ENCODE measurements at regions not wholly inside any gene's neighbourhood (a gene's known extent, or its start where the extent isn't known, plus 50 kb on each side); places are given as distances from the start of the nearest gene placed in this dataset.

DNA sequence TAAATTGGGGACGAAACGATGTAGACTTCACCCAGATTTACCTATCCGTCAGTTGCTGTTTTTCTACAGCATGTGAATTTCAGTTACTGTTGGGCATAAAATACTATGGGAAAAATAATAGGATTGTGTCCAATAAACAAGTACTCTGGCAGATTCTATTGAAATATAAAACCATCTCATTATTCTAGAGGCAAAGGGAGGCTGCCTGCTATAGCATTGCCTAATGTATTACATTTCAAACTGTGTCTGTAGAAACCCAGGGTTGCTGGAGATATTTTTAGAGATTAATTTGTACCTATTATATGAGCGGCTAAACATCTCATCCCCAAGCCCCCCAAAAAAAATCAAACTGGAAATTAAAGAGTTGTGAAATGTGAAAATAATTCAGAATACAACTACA lies 159.6 kb upstream of the IL12A start:
- no peak for DNase-seq

DNA sequence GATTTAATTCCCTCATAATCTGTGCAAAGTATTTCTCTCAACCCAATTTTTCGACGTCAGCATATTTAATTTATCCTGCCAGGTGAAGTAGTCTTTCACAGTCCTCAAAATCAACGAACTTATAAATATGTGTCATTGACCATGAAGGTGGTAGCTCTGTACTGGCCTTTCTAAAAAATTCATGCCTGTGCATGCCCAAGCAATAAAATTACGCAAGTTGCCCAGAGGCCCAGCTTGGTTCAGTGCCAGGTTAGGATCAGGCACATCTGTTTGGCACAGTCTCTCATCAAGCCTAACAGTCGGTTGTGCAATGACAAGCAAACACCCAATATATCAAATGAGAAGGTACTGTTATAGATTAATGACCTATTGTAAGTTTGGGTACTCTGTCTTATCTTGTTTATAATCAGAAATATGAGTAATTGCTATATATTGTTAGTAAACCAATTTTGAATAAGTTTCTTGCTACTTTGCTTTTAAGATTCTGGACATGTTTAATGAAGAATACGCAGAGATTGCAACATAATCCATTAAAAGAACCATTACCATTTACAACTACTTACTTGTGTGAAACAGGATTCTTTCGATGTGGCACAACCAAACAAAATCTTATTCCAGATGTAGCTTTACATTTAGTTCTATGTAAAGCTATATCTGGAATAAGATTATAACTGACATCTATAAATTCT lies 159.0 kb upstream of the IL12A start:
- no peak for DNase-seq

DNA sequence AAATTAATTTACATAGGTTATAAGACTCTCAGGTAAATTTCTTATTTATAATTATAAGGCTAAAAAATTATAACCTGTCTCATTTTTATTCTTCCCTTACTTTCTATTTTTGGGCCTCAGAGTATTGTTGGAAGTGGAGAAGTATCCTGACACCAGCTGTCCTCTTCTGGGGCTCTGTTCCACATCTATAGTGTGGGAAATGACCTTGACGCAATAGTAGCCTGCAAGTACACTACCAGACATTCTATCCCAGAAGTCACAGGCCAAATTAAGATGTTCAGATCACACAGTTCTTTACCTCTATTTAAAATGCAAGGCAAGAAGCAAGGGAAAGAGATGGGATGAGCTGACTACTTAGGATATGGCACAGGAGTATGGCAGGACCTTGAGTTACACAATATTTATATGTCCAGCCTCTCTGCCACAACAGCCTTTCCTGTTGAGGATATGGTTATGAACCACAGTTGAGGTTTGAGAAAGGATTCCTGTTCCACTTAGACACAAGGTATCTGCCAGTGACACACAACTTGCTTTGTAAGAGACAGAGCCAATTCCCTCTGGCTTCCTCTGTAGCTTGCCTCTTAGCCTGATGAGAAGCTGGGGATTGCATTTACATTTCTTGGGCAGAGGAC lies 158.0 kb upstream of the IL12A start:
- DNase-seq = no peak

DNA sequence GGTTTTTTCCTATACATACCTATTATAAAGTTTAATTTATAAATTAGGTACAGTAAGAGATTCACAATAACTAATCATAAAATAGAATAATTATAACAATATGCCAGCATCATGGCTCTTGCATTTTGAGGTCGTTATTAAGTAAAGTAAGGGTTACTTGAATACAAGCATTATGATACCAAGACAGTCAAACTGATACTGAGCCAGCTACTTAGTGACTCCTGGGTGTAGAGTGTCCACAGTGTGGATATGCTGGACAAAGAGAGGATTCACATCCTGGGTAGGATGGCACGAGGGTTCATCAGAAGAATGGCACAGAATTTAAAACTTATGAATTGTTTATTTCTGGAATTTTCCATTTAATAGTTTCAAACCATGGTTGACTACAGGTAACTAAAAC lies 157.2 kb upstream of the IL12A start:
- no peak for DNase-seq

DNA sequence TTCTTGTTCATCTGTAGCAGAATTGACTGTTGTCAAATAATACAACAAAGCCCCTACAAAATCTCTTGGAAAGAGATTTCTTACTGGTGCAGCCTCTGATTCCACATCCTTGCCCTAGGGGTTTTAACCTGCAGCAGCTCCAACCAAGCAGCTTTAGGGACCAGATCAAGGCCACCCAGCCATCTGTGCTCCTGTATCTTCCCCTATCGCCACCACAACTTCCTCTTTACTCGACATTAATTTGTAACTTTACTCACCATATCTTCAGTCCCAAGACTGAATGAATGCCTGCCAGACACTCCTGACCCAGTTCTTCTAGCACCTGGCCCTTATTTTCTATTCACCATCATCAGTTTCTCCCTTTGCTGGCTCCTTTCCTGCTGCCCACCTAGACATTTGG lies 156.6 kb upstream of the IL12A start:
- no peak for DNase-seq

DNA sequence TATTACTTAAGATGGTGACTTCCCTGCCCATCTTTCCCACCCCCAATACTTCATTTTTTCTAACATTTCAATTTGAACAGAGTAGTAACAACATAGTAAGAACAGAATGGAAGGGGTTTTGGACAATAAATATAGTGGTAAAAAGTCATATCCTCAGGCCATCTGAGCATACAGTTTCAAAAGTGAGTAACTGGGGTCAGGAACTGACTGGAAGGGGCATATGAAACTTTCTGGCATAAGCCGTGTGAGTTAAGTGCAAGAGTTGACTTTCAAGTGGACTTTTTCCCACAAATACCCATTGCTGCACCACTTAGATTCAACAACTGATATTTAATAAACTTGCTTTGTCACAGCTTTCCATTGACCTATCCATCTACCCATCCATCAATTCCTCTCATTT lies 153.5 kb upstream of the IL12A start:
- no peak for DNase-seq

DNA sequence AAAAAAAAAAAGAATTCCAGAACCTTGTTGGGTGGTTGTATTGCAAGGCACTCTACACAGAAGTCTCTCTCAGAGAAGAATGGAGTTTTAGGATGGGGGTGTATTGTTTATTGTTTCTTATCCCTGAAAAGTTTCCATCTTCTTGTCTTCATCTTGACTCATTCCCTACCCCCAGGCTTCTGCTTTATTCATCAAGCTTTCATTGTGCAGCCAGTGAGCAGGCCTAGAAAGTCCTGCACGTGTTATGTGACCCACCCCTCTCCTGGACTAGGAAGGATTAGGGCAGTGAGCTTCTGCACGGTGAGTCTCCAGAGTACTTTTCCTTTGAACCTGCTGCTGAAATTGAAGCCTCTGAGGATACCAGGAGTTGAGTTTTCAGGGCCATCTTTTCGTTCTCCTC lies 150.9 kb upstream of the IL12A start:
- no peak for DNase-seq

DNA sequence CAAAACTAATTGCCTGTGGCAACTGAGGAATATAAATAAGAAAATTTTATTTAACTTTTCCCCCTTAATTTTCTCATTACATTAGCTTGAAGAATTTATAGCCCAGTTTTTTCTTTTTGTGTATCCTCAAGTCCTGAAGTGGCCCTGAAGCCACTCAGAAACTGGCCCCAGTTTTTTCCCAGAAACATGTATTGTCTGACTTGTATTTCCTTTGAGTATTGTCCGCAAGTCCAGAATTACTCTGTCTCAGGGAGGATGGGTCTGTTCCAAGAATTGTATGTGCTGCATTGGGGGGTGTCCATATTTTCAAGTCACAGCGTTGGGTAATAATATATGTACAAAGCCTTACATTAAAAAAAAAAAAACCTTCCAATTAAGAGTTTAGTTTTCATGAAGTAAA lies 149.7 kb upstream of the IL12A start:
- DNase-seq = no peak

DNA sequence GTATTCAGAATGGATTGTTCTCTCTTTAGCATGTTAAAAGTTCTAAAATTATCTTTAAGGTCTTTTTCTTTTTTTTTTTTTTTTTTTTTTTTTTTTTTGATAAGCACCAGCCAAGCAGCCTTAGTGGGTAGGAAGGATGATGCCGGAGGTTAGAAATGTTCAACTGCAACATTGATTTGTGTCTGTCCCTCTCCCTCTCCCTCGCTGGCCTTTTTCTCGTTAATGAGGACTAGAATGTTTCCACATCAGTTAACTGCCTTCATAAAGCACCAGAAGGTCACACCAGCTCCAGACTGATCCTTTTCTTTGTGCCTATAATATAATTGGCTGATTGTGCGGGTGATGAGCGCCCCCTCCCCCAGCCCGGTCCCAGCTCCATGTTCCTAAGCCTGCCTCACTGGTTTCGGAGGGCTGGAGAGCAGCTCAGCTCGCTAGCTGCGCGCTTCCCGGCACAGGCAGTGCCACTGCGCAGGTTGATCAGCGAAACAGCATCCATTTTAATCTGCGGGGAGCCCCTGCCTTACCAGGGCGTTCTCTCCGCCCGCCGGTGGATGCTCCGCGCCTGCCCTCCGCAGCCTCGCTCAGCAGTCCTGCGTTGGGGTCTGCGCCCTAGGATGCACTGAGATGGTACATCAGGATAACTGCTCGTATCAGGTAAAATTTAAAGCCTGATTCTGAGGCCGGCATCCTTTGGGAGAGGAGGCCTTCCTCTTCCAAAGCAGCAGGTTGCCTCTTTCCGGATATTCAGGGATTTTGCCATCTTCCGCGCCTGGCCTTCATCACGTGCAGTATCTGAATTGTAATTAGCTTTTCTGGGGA lies 148.9 kb upstream of the IL12A start, which contains the start of gene SCHIP1:
SCHIP1 (plus strand) TSS at position 301 of the 819 bp plus-strand sequence.
- no peak for DNase-seq

DNA sequence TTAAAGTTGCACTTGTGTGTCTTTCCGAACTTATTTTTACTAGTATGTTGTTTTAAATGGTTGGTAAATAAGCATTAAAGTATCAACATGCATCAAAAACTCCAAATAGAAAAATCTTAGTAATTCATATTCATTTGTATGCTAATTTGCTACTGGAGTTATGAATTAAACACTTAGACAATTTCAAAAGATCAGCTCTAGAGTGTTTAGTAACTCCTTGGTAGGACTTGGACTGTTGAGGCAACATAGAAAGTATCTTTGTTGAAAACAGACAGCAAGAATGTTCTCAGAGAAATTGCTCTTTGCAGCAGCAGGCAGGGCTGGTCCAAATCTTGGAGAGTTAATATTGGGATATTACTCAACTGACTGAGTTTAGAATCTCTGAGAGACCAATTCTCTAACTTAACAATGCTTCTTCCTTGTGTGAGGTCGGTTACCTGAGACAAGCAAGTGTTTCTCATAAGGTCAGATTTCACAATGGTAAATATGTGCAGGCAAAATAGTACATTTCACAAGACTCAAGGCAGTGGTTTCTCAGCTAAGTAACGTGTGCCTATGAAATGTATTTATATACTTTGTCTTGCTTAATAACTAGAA lies 147.8 kb upstream of the IL12A start:
- no peak for DNase-seq

DNA sequence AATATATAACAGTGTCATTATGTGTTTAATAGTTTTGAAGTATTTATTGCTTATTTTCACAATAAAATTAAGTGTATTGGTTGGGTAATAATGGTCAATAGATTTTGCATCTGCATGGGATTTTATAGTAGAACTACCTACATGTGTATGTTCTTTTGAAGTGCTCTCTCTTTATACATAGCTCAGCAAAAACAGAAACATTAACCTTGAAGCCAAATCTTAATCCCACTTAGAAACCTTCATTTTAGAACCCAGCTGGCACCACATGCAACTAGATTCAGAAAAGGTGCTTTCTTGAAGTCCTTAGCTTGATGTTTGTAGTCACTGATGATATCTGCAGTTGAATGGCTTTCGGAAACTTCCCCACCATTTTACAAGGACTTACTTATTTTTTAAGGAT lies 146.9 kb upstream of the IL12A start:
- DNase-seq = no peak

DNA sequence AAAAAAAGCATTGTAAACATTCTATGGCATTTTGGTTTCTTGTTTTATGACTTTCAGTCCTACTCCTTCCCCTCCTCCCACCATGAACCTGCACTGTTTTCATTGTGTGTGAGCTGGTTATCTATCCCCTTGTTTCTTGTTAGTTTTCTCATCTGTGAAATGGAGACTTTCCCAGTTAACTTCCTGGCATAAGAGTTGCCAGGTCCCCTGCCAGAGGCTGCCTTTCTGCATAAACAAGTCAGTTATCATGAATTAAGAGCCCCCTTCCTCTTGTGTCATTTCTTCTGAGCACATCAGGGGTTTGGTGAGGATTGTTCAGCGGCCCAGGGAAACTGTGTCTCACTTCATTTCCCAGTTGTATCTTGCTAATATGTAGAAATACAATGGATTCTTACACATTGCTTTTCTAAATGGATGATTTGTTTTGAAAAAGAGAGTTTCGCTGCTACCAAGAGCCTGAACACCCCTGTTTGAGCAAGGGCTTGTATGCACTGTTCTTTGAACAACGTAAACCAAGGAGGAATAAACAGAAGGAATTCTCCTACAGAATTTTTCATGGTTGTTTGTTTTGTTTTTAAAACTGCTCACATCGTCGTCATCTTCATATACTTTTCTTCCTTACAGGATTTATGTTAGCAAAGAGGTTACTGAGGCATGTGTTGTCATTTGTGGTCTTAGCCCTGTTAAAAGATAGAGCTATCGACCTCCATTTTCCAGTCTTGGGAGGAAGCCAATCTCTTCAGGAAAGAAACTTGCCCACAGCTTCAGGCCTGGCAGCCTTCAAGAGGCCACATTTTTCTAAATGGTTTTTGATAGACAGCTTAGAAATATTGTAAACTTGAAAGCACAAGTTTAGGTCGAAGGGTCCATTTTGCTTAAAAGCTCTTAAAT lies 144.6 kb upstream of the IL12A start:
- peak; percentile 35 for DNase-seq

DNA sequence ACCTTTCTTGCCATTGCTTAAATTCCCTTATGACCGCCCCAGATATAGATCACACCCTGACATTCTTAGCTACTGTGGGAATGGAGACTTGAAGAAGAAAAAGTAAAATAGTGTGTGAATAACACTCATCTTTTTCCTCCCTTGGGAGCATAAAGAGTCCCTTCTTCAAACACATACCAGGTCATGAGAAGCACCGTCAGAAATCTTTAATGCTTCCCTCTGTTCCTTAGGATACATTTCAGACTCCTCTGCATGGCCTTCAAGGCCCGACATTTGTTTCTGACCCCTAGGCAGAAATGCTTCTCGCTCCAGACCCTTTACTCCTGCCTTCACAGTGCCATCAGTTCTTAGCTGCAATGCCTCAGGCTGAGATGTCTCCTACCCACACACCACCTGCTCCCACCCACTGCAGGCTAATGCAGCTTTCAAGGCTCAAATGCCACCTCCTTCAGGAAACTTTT lies 143.8 kb upstream of the IL12A start:
- DNase-seq = peak; percentile 59

DNA sequence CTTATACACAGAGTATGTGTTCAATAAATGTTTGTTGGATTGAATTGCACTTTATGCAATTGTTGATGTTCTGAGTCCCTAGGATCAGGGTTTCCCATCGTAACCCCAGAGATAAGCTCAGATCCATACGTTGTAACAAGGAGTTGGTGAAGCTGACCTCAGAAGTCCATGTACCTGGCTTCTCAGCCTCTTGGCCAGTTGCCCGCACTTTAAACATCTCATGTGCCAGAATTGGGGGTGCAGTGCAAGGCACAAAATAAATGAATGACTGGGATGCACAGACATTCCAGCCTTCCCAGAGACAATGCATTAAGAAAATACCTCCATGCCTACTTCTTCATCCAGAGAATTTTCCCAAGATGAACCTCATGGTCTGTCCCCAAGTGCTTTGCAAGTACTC lies 142.9 kb upstream of the IL12A start:
- no peak for DNase-seq

DNA sequence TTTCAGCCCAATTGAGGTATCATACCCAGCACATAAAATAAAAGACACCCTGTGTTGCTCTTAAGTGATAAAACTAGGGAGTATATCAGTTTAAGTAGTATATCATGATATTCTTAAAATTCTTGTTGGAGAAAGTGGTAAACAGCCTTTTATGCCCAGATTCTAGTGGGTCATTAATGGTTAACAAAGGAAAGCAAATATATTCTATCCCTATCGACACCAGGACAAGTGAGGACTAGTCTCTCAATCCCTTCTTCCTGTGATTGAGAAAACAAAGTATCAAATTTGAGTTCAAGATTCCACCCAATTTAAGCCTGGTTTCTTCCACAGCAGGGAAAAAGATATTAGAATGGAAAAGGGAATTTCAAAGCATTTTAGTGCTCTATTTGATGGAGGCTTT lies 142.4 kb upstream of the IL12A start:
- no peak for DNase-seq

DNA sequence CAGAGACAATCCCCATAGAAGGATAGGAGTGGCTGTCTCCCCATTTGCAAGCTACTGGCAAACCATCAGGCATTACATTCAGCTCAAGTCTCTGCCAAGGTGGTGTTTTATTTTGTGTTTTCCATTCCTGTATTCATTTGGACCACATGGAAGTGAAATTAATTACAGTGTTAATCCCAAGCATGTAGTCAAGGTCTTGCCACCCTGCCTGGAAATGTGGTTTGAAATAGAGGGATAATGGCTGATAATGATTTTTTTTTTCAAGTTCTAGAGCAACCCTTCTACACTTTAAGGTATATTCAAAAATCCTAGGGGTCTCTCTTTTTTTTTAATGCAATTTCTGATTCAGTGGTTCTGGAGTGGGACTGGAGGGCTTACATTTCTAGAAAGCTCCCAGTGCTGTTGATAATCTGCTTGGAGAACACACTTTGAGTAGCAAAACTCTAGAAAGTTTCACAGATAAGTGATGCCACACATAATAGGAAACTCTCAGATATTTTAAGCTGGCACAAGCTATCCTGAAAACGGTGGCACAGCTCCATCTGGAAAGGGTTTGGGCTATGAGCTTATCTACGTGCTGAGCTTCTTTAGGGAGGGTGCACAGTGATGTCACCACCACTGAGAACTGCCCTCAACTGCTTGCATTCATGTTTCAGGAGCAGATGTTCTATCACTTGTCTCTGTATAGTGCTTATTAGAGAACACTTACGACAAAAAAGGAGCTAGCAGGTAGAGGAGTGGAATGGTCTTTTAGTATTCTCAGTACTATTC lies 140.1 kb upstream of the IL12A start:
- no peak for DNase-seq

DNA sequence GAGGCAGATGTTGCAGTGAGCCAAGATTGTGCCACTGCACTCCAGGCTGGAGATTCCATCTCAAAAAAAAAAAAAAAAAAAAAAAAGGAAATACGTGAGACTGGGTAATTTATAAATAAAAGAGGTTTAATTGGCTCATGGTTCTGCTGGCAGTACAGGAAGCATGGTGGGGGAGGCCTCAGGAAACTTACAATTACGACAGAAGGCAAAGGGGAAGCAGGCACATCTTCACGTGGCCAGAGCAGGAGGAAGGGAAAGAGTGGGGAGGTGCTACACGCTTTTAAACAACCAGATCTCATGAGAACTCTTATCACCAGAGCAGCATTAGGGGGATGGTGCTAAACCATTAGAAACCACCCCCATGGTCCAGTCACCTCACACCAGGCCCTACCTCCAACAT lies 138.2 kb upstream of the IL12A start:
- no peak for DNase-seq

DNA sequence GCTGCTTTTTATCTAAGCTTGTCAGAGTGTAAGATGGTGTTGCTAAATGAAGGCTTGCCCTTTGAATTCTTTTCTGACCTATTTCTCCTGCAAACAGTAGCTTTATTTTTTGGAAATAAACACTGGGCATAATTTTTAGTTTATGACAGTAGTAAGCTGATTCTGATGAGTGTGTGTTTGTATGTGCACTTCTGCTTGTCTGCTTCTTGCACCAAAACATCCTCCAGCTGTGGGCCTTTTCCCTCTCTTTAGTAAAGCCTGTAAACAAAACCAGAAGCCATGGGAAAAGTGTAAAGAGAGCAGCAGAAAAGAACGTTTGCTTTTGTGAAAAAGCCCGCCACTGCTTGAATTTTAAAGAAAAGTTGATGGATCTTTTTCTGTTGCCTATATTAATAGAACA lies 136.4 kb upstream of the IL12A start:
- no peak for DNase-seq

DNA sequence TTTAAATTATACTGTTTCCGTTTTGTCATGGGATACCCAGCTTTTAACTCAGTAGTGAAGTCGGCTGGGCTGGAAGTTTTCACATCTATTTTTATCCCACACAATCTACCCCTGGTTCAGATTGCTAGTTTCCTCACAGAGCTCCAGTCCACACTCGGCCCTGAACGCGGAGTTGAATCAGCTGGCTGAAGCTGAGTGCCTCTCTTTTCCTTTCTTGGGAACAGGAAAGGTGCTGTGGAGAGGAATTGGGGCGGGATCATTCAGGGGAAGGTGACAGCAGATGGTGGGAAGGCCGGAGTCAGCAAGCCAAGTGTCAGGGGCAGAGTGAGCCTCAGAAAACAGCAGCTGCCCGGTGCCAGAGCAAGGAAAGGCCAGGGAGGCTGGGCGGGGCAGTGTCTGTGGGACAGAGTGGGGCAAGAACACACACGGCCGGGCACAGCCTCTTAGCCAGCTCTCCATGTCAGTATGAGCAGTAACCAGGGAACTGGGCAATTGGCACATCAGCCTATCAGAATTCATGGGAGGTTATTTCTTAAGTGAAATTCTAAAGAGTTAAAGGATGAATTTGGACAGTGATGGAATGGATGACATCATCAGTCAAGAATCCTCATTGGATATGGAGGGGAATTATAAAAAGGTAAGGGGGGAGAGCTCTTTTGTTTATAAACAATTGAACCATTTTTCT lies 135.7 kb upstream of the IL12A start:
- peak; percentile 62 for DNase-seq

DNA sequence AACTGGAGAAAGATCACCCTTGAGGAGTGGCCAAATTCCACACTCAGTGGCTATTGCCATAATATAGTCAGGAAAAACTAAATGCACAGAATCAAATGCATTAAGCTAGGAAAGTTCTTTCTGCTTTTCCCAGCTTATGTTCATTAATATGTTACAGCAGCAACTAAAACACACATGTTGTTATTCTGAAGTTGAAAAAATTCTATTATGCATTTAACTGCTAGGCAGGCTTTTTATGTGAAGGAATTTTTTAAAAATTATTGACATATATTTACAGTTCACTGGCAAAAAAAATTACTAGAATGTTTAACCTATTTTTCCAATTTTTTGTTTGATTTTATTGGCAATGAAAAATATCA lies 135.2 kb upstream of the IL12A start:
- DNase-seq = no peak
